ENCODE measurements at regions not wholly inside any gene's neighbourhood (a gene's known extent, or its start where the extent isn't known, plus 50 kb on each side); places are given as distances from the start of the nearest gene placed in this dataset.

GRCh38 chr10:78326372-78326771 is 292.7 kb downstream of the RPS24 start:
- TF ChIP-seq, protein P1, sequence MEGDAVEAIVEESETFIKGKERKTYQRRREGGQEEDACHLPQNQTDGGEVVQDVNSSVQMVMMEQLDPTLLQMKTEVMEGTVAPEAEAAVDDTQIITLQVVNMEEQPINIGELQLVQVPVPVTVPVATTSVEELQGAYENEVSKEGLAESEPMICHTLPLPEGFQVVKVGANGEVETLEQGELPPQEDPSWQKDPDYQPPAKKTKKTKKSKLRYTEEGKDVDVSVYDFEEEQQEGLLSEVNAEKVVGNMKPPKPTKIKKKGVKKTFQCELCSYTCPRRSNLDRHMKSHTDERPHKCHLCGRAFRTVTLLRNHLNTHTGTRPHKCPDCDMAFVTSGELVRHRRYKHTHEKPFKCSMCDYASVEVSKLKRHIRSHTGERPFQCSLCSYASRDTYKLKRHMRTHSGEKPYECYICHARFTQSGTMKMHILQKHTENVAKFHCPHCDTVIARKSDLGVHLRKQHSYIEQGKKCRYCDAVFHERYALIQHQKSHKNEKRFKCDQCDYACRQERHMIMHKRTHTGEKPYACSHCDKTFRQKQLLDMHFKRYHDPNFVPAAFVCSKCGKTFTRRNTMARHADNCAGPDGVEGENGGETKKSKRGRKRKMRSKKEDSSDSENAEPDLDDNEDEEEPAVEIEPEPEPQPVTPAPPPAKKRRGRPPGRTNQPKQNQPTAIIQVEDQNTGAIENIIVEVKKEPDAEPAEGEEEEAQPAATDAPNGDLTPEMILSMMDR (IDR thresholded peaks at IDR 0.05; ENCODE audit: borderline replicate concordance, control extremely low read depth, extremely low read depth, insufficient read depth, missing control alignments), result no peak
- no peak for DNase-seq (ENCODE audit: low spot score)
- in situ Hi-C loops (cut with MboI; ENCODE audit: low sequenced_read_pairs, unreplicated experiment), result no loop called here

DNA sequence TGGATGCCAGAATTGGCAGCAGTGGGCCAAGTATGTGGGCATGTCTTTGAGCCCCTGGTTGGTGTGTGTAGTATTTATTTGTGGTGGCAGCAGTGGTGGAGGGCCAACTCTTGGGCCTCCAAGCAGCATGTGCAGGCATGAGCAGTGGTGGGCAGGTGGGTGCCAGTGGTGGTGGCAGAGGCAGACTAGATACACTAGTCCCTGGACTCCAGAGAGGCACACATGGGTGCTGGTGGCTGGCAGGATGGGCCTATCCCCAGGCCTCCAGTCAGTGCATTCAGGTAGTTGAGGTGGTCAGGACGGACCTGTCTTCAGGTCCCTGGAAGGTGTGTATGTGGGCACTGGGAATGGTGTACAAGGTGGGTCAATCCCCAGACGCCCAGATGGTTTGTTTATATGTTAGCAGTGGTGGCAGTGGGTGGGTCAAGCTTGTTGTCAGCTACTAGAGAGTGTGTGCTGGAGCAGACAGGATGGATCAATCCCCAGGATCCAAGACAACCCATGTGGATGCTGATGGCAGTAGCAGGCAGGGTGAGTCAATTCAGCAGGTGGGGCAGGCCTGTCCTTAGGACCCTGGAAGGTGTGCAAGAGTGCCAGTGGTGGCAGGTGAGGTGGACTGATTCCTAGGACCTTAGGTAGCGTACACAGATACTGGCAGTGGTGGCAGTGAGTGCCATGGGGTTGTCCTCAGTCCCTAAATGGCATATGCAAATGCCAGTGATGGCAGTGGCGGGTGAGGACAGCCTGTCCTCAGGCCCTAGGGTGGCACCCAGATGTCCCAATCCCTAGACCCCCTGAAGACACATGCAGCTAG is 294.3 kb downstream of the RPS24 start:
- DNase-seq (ENCODE audit: low spot score), result no peak
- in situ Hi-C loops (cut with MboI; ENCODE audit: low sequenced_read_pairs, unreplicated experiment), result no loop called here
- TF ChIP-seq, protein P1 (IDR thresholded peaks at IDR 0.05; ENCODE audit: borderline replicate concordance, control extremely low read depth, extremely low read depth, insufficient read depth, missing control alignments), result no peak

DNA sequence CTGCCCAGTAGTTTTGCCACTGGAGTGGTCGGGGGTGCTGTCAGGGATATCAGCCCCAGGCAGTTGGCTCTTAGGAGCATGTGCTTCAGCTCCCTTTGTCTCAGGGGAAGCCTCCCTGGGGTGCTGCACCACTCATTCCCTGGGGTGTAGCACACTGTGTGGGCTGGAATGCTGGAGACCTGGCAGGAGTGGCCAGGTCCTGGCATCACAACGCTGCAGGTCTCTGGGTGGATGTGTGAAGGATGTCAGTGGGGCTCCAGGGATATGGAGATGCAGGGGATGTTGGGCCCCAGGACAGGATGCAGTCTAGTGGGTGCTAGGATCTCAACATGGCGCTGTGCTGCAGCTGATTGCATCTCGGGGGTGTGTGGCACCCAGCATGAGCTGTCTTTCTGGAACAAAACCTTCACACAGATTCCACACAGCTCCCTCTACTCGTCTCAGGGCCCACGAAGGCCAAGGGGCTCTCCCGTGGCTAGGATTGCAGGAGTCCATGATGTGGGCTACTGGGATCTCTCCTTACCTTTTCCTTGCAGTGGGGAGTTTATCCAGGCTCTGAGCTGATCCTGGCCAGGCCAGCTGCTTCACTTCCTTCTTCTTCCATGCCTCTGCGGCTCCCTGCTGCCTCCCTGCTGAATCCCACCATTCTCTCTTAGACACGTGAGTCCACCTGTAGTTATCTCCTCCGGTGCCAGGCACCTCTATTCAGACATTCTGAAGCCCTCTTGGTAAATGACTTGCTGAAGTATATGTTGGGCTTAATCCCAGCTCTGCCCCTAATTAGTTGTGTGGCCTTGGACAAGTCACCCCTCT is 295.1 kb downstream of the RPS24 start:
- in situ Hi-C loops (cut with MboI; ENCODE audit: low sequenced_read_pairs, unreplicated experiment), result no loop called here
- no peak for DNase-seq (ENCODE audit: low spot score)
- TF ChIP-seq, protein P1 (IDR thresholded peaks at IDR 0.05; ENCODE audit: borderline replicate concordance, control extremely low read depth, extremely low read depth, insufficient read depth, missing control alignments), result no peak

DNA sequence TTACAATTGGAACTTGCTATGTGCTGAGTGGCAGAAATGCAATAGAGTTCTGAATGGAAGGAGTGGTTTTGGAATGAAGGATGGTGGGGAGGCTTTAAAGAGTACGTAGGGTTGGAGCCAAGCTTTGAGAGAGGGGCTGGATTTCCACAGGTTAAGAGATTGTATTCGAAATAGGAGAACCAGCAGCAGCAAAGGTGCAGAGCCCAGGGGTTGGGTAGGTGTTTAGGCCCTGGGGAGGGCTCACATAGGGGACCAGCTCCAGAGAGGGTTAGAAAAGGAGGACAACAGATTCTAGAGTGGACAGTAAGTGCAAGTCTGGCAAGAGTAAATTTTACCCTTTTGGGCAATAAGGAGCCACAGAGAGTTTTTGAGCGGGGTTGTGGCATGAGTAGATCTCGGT is 297.2 kb downstream of the RPS24 start:
- DNase-seq (ENCODE audit: low spot score), result no peak
- in situ Hi-C loops (cut with MboI; ENCODE audit: low sequenced_read_pairs, unreplicated experiment), result no loop called here
- TF ChIP-seq, protein P1 (IDR thresholded peaks at IDR 0.05; ENCODE audit: borderline replicate concordance, control extremely low read depth, extremely low read depth, insufficient read depth, missing control alignments), result no peak

DNA sequence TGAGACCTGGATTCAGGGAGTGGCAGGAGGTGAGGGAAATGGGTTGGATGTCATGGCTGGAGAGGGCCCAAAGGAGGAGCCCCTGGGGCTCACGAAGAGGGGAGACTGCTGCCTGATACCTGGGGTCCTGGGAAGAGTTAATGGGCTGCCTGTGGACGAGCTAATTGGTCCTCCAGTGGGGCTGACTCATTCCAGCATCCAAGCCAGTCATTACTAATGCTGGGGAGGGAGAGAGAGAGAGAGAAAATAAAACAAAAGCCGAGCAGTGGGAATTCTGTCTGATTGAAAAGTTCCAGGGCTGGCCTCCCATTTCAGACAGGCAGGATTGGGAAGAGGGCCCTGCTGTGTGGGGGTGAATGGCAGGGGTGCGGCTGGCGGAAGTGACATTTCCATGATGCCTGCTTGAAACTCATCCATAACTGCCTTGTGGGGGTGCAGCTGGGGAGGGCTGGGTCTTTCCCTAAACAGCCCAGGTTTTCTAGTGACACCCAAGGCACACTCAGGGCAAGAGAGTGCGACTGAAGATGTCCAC is 297.8 kb downstream of the RPS24 start:
- DNase-seq (ENCODE audit: low spot score), result no peak
- TF ChIP-seq, protein P1 (IDR thresholded peaks at IDR 0.05; ENCODE audit: borderline replicate concordance, control extremely low read depth, extremely low read depth, insufficient read depth, missing control alignments), result no peak
- in situ Hi-C loops (cut with MboI; ENCODE audit: low sequenced_read_pairs, unreplicated experiment), result no loop called here

GRCh38 chr10:78332012-78332411 is 298.3 kb downstream of the RPS24 start:
- TF ChIP-seq, protein P1 (IDR thresholded peaks at IDR 0.05; ENCODE audit: borderline replicate concordance, control extremely low read depth, extremely low read depth, insufficient read depth, missing control alignments), result no peak
- in situ Hi-C loops (cut with MboI; ENCODE audit: low sequenced_read_pairs, unreplicated experiment), result no loop called here
- no peak for DNase-seq (ENCODE audit: low spot score)

All from GM13976 (cell line).